ENCODE measurements at regions not wholly inside any gene's neighbourhood (a gene's known extent, or its start where the extent isn't known, plus 50 kb on each side); places are given as distances from the start of the nearest gene placed in this dataset.

DNA sequence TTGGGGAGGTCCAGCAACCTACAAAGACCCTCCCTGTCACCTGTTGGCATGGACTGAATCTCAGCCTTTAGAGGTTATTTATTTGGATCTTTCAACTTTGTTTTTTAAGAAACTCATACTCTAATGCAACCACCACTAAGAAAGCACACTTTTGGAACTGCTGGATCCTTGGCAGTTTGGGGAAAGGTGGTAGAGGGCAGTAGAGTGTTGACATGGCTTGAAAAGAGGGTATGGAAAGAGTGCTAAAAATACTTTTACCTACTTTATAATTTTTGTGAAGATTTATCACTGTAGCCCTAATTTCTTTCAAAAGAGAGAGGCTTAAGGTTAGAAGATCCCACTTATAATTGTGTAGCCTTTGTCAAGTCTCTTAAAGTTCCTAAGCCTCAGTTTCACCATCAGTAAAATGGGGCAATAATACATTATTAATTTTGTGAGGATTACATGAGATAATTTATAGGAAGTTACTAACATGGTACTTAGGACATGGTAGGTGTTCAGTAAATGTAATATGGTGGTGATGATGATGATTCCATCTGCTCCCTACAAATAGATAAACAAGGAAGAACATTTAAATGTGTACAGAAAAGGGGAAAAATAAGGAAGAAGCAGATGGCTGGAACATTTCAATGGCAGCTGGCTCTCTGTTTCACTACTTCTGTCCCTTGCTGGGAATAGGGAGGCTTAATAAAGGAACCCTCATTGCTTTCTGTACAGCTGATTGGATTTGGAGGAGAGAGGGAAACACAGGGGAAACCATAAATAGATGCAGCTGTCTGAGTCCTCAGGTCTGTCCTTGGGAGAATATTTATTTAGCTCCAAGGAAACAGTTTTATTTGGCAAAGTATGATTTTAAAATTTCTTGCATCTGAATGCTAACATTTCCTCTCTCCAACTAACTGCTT is 208.4 kb upstream of the ADAMTS9 start:
- Histone ChIP-seq H3K27me3 (ENCODE audit: insufficient read depth) (no peaks in the 10 kb centered on the region), H3K4me2 (no peak overlapping the region), H4K20me1 (replicated peaks; ENCODE audit: insufficient read depth) (no peaks in the 10 kb centered on the region), H3K9me2 (ENCODE audit: insufficient read depth) (no peaks in the 10 kb centered on the region), H3F3A (replicated peaks; ENCODE audit: low read depth) (no peaks in the 10 kb centered on the region), H3K4me1 (ENCODE audit: insufficient read depth) (peaks cover 3% of the 10 kb centered on the region; the same call in 1 of the 2 replicates), H3K36me3 (ENCODE audit: insufficient read depth) (no peaks in the 10 kb centered on the region), H2AFZ (no peak overlapping the region), H3K4me3 (no peak overlapping the region), H3K27ac (ENCODE audit: low read depth) (no peak overlapping the region), H3K79me2 (replicated peaks; ENCODE audit: insufficient read depth) (no peaks in the 10 kb centered on the region)
- no peak overlapping the region for H3K27ac Mint-ChIP-seq
- H3K36me3 Mint-ChIP-seq (ENCODE audit: low read depth) = no peaks in the 10 kb centered on the region
- H3K4me1 Mint-ChIP-seq = peaks cover 14% of the 10 kb centered on the region; the same call in 2 of the 3 replicates
- DNase-seq (ENCODE audit: low spot score) (no peak), ATAC-seq (no peak)
- no peaks in the 10 kb centered on the region for H3K27me3 Mint-ChIP-seq (ENCODE audit: insufficient read depth, low read depth, poor library complexity)
- H3K4me3 Mint-ChIP-seq = no peak overlapping the region
- TF ChIP-seq, protein P1, sequence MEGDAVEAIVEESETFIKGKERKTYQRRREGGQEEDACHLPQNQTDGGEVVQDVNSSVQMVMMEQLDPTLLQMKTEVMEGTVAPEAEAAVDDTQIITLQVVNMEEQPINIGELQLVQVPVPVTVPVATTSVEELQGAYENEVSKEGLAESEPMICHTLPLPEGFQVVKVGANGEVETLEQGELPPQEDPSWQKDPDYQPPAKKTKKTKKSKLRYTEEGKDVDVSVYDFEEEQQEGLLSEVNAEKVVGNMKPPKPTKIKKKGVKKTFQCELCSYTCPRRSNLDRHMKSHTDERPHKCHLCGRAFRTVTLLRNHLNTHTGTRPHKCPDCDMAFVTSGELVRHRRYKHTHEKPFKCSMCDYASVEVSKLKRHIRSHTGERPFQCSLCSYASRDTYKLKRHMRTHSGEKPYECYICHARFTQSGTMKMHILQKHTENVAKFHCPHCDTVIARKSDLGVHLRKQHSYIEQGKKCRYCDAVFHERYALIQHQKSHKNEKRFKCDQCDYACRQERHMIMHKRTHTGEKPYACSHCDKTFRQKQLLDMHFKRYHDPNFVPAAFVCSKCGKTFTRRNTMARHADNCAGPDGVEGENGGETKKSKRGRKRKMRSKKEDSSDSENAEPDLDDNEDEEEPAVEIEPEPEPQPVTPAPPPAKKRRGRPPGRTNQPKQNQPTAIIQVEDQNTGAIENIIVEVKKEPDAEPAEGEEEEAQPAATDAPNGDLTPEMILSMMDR (conservative IDR thresholded peaks at IDR 0.05; ENCODE audit: low read depth in 2 of 2) = peak in 1 of 2 experiments; percentile 45; a peak in 3 of 4 replicates
- TF ChIP-seq ETS1 (IDR thresholded peaks at IDR 0.05) = no peak
- TF ChIP-seq STAT1 (IDR thresholded peaks at IDR 0.05; ENCODE audit: unreplicated experiment) = no peak
- no peak for TF ChIP-seq POLR2AphosphoS5 (IDR thresholded peaks at IDR 0.05; ENCODE audit: low read depth)
- TF ChIP-seq CREB1 (CRISPR knock-in tag; IDR thresholded peaks at IDR 0.05; ENCODE audit: low read depth) = no peak
- no peaks in the 10 kb centered on the region for H3K9me3 Mint-ChIP-seq

- H3K27ac Mint-ChIP-seq = no peak overlapping the region
- H3K4me2 ChIP-seq = no peak overlapping the region
- TF ChIP-seq ZNF331 (CRISPR knock-in tag; IDR thresholded peaks at IDR 0.05; ENCODE audit: low read depth) (no peak), REST (IDR thresholded peaks at IDR 0.05; ENCODE audit: unreplicated experiment) (no peak), ETS1 (IDR thresholded peaks at IDR 0.05) (no peak), JUNB (IDR thresholded peaks at IDR 0.05; ENCODE audit: unreplicated experiment) (no peak)
Measured at GRCh38 chr3:64895106-64895990, 207.5 kb upstream of the ADAMTS9 start.

More at GRCh38 chr3:64895106-64895990, 207.5 kb upstream of the ADAMTS9 start:
- H4K20me1 ChIP-seq (replicated peaks; ENCODE audit: insufficient read depth) = no peaks in the 10 kb centered on the region
- H2AFZ ChIP-seq = no peak overlapping the region
- Mint-ChIP-seq H3K36me3 (ENCODE audit: low read depth) (no peaks in the 10 kb centered on the region), H3K9me3 (no peaks in the 10 kb centered on the region), H3K27me3 (ENCODE audit: insufficient read depth, low read depth, poor library complexity) (no peaks in the 10 kb centered on the region), H3K4me1 (peaks cover 17% of the 10 kb centered on the region; the same call in 2 of the 3 replicates), H3K4me3 (no peak overlapping the region)
- no peak overlapping the region for H3K27ac ChIP-seq (ENCODE audit: low read depth)
- no peaks in the 10 kb centered on the region for H3K9me2 ChIP-seq (ENCODE audit: insufficient read depth)
- DNase-seq (ENCODE audit: low spot score) (no peak), ATAC-seq (no peak)
- no peaks in the 10 kb centered on the region for H3K79me2 ChIP-seq (replicated peaks; ENCODE audit: insufficient read depth)
- no peaks in the 10 kb centered on the region for H3F3A ChIP-seq (replicated peaks; ENCODE audit: low read depth)
- H3K4me3 ChIP-seq = no peak overlapping the region
- no peaks in the 10 kb centered on the region for H3K27me3 ChIP-seq (ENCODE audit: insufficient read depth)
- H3K4me1 ChIP-seq (ENCODE audit: insufficient read depth) = peaks cover 9% of the 10 kb centered on the region
- no peaks in the 10 kb centered on the region for H3K36me3 ChIP-seq (ENCODE audit: insufficient read depth)
